Neural progenitor cell (in vitro differentiated cells): ENCODE measurements at regions not wholly inside any gene's neighbourhood (a gene's known extent, or its start where the extent isn't known, plus 50 kb on each side); places are given as distances from the start of the nearest gene placed in this dataset.

Experiments
- CTCF ChIP-seq: fragments of 200-600 bp; sonication (generic); IDR thresholded peaks from 2 replicates; pipeline ENCODE4 v1.5.1; 2017; ENCODE audit warnings: antibody characterized with exemption, mild to moderate bottlenecking
- EZH2 ChIP-seq: fragments of 200-600 bp; sonication (generic); IDR thresholded peaks from 2 replicates; pipeline ENCODE4 v1.6.1; 2017; ENCODE audit warnings: antibody characterized with exemption, mild to moderate bottlenecking, moderate library complexity
- EZH2phosphoT487 ChIP-seq: fragments of 200-600 bp; sonication (generic); IDR thresholded peaks from 2 replicates; pipeline ENCODE4 v1.6.1; 2017; ENCODE audit warnings: antibody characterized with exemption

- TF ChIP-seq CTCF (no peak), EZH2 (no peak), EZH2phosphoT487 (no peak)
These were observed 159.5 kb downstream of the RPS24 start for GRCh38 chr10:78193189-78193588.
